Skeletal muscle satellite cell (primary cell): ENCODE measurements at regions not wholly inside any gene's neighbourhood (a gene's known extent, or its start where the extent isn't known, plus 50 kb on each side); places are given as distances from the start of the nearest gene placed in this dataset.

Experiments used
- H3K27me3 ChIP-seq: 2 replicates; pipeline ENCODE4 v1.7.0; 2013; ENCODE audit warnings: low read length; ENCODE audit not compliant: control insufficient read depth, insufficient read depth
- H3K36me3 ChIP-seq: 2 replicates; pipeline ENCODE4 v1.7.0; 2013; ENCODE audit warnings: mild to moderate bottlenecking, control low read depth, low read length; ENCODE audit not compliant: insufficient read depth
- H3K4me1 ChIP-seq: 2 replicates; pipeline ENCODE4 v1.7.0; 2013; ENCODE audit warnings: low read length; ENCODE audit not compliant: control insufficient read depth, insufficient read depth
- H3K4me2 ChIP-seq: 2 replicates; pipeline ENCODE4 v1.7.0; 2013; ENCODE audit warnings: mild to moderate bottlenecking, low read length
- H3K4me3 ChIP-seq: 2 replicates; pipeline ENCODE4 v1.7.0; 2013; ENCODE audit warnings: low read length
- H3K9ac ChIP-seq: 2 replicates; pipeline ENCODE4 v1.7.0; 2013; ENCODE audit warnings: mild to moderate bottlenecking, low read depth, low read length, moderate library complexity
- H3K9me3 ChIP-seq: replicated peaks from 2 replicates; pipeline ENCODE4 v1.7.0; 2013; ENCODE audit warnings: mild to moderate bottlenecking, control low read depth, low read length

DNA sequence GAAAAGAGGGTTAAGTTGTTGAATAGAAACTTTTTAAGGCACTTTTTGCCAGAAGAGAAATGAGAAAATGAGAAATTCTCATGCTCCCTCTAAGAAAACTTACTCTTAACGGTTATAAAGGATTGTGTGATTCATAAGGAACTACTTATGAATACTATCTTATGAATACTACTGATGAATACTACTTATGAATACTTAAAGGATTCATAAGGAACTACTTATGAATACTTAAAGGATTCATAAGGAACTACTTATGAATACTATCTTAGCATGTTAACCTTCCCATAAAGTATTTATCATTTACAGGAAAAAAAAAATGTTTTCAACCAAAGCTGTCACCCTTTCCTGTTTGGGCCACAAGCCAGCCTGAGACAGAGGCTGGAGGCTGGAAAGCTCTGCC, 53.1 kb upstream of the UCN3 start:
- no peak overlapping the region for H3K4me3 ChIP-seq
- H3K9ac ChIP-seq: no peak overlapping the region
- no peaks in the 10 kb centered on the region for H3K36me3 ChIP-seq
- H3K27me3 ChIP-seq: peaks cover 12% of the 10 kb centered on the region
- H3K4me2 ChIP-seq: no peak overlapping the region
- no peaks in the 10 kb centered on the region for H3K4me1 ChIP-seq
- H3K9me3 ChIP-seq: no peaks in the 10 kb centered on the region

- H3K9me3 ChIP-seq: no peaks in the 10 kb centered on the region
- no peak overlapping the region for H3K4me2 ChIP-seq
- no peak overlapping the region for H3K4me3 ChIP-seq
- H3K27me3 ChIP-seq: peaks cover 1% of the 10 kb centered on the region
- H3K4me1 ChIP-seq: peaks cover 11% of the 10 kb centered on the region
- no peak overlapping the region for H3K9ac ChIP-seq
- no peaks in the 10 kb centered on the region for H3K36me3 ChIP-seq
Measured at GRCh38 chr10:5314840-5315239, 49.9 kb upstream of the UCN3 start.
